GM23248 (cell line): ENCODE measurements at regions not wholly inside any gene's neighbourhood (a gene's known extent, or its start where the extent isn't known, plus 50 kb on each side); places are given as distances from the start of the nearest gene placed in this dataset.
A peak's percentile ranks its signal among the peaks of the same experiment; 100 is the strongest.
"Not testable (repeated sequence)": the region's sequence is repeated elsewhere in the genome, so short reads cannot be mapped to it uniquely, and the experiment has no call there.

Experiments
- DNase-seq: peaks from one replicate; pipeline ENCODE4 v3.0.0-alpha.2; 2015
- H2AFZ ChIP-seq: fragments of 200-600 bp; sonication (generic); 2 replicates; pipeline ENCODE4 v1.6.1; 2016; ENCODE audit warnings: antibody characterized with exemption
- H3F3A ChIP-seq: fragments of 200-600 bp; sonication (generic); 2 replicates; pipeline ENCODE4 v1.6.1; 2016; ENCODE audit warnings: mild to moderate bottlenecking, antibody characterized with exemption, mixed run types; ENCODE audit not compliant: insufficient read depth
- H3K27ac ChIP-seq: fragments of 200-600 bp; sonication (generic); 2 replicates; pipeline ENCODE4 v1.5.1; 2016; ENCODE audit warnings: mild to moderate bottlenecking
- H3K27me3 ChIP-seq: fragments of 200-600 bp; sonication (generic); replicated peaks from 2 replicates; pipeline ENCODE4 v1.6.1; 2016; ENCODE audit warnings: mild to moderate bottlenecking; ENCODE audit not compliant: insufficient read depth
- H3K36me3 ChIP-seq: fragments of 200-600 bp; sonication (generic); 2 replicates; pipeline ENCODE4 v1.6.1; 2016; ENCODE audit warnings: low read depth, mild to moderate bottlenecking
- H3K4me1 ChIP-seq: fragments of 200-600 bp; sonication (generic); 2 replicates; pipeline ENCODE4 v1.6.1; 2016; ENCODE audit warnings: mild to moderate bottlenecking; ENCODE audit not compliant: insufficient read depth
- H3K4me2 ChIP-seq: fragments of 200-600 bp; sonication (generic); one replicate; pipeline ENCODE4 v1.6.1; 2016; ENCODE audit warnings: mild to moderate bottlenecking; ENCODE audit not compliant: unreplicated experiment
- H3K4me3 ChIP-seq: fragments of 200-600 bp; sonication (generic); 2 replicates; pipeline ENCODE4 v1.5.1; 2016; ENCODE audit warnings: mild to moderate bottlenecking
- H3K79me2 ChIP-seq: fragments of 200-600 bp; sonication (generic); 2 replicates; pipeline ENCODE4 v1.6.1; 2016; ENCODE audit warnings: mild to moderate bottlenecking; ENCODE audit not compliant: insufficient read depth
- H3K9ac ChIP-seq: fragments of 200-600 bp; sonication (generic); 2 replicates; pipeline ENCODE4 v1.6.1; 2016; ENCODE audit warnings: mild to moderate bottlenecking
- H3K9me2 ChIP-seq: fragments of 200-600 bp; sonication (generic); 2 replicates; pipeline ENCODE4 v1.6.1; 2016; ENCODE audit warnings: mixed run types, mild to moderate bottlenecking, moderate library complexity; ENCODE audit not compliant: insufficient read depth
- H3K9me3 ChIP-seq: fragments of 200-600 bp; sonication (generic); one replicate; pipeline ENCODE4 v1.6.1; 2017; ENCODE audit warnings: low read depth
- H4K20me1 ChIP-seq: fragments of 200-600 bp; sonication (generic); 2 replicates; pipeline ENCODE4 v1.6.0; 2016; ENCODE audit not compliant: insufficient read depth
- EZH2 ChIP-seq: fragments of 200-600 bp; sonication (generic); IDR thresholded peaks from 2 replicates; pipeline ENCODE4 v1.6.1; 2018; ENCODE audit warnings: antibody characterized with exemption, mild to moderate bottlenecking; ENCODE audit not compliant: insufficient read depth, poor library complexity, severe bottlenecking
- EZH2phosphoT487 ChIP-seq: fragments of 200-600 bp; sonication (generic); IDR thresholded peaks from 2 replicates; pipeline ENCODE4 v1.6.1; 2018; ENCODE audit warnings: antibody characterized with exemption, moderate library complexity, mild to moderate bottlenecking, low read depth; ENCODE audit not compliant: insufficient read depth
- whole genome bisulfite sequencing, 2 experiments: methylation state at CpG; one replicate each; pipeline ENCODE4 v1.1.6; 2015 to 2017; ENCODE audit warnings: low lambda C conversion rate in 2 of 2, low coverage in 1 of 2; ENCODE audit errors: missing lambda C conversion rate in 2 of 2; 5-methylcytosine and 5-hydroxymethylcytosine counted together
- in situ Hi-C: fragments of 300-500 bp; cut with MboI; formaldehyde crosslinking; loops from 2 replicates; pipeline ENCODE4 v1.15.0; 2020

DNA sequence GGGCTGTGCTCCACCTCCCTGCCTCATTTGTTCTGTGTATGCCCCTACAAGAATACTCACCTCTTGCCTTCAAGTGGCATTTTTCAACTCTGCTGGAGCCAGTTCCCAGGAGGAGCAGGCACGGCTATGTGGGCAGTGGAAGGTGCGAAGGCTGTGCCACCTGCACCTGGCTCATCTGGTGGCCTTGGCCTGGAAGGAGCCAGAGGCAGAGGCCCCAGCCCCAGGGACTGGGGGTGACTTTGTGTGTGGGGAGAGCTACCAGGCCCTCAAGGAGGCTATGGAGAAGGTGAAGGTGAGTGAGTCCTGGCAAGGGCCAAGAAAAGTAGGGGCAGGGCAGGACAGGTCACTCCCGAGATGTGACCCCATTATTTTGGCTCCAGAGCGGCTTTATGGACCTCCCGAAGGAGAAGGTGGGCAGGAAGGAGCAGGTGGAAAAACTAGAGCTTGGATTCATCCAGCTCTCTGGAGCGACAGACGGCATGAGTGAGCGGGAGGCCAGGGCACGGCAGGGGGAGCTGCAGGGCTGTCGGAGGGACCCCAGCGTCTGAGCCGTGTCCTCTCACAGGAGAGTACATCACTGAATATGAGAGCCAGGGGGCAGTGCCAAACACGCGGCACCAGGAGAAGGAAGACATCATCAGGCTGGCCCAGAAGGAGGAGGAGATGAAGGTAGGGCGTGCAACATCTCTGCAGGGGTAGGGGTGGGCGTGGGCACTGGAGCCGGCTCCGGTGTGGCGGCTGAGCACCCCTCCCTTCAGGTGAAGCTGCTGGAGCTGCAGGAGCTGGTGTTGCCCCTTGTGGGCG, 57.3 kb upstream of the UBE2Q2 start:
- no peak overlapping the region for H3K27ac ChIP-seq
- H3F3A ChIP-seq, result no peaks in the 10 kb centered on the region
- no peak overlapping the region for H3K9ac ChIP-seq
- no peaks in the 10 kb centered on the region for H3K79me2 ChIP-seq
- 34 to 38% methylated on average over 20 of the region's 20 CpGs for WGBS, 2 experiments
- H3K4me2 ChIP-seq, result no peak overlapping the region
- H2AFZ ChIP-seq, result no peak overlapping the region
- TF ChIP-seq EZH2, result no peak
- TF ChIP-seq EZH2phosphoT487, result no peak
- peak; percentile 35 for DNase-seq
- H3K4me1 ChIP-seq, result no peaks in the 10 kb centered on the region
- H3K36me3 ChIP-seq, result no peaks in the 10 kb centered on the region
- H3K9me3 ChIP-seq, result no peaks in the 10 kb centered on the region
- in situ Hi-C loops, result no loop called here
- no peaks in the 10 kb centered on the region for H4K20me1 ChIP-seq
- no peak overlapping the region for H3K4me3 ChIP-seq
- H3K9me2 ChIP-seq, result no peaks in the 10 kb centered on the region
- H3K27me3 ChIP-seq, result peaks cover 40% of the 10 kb centered on the region

DNA sequence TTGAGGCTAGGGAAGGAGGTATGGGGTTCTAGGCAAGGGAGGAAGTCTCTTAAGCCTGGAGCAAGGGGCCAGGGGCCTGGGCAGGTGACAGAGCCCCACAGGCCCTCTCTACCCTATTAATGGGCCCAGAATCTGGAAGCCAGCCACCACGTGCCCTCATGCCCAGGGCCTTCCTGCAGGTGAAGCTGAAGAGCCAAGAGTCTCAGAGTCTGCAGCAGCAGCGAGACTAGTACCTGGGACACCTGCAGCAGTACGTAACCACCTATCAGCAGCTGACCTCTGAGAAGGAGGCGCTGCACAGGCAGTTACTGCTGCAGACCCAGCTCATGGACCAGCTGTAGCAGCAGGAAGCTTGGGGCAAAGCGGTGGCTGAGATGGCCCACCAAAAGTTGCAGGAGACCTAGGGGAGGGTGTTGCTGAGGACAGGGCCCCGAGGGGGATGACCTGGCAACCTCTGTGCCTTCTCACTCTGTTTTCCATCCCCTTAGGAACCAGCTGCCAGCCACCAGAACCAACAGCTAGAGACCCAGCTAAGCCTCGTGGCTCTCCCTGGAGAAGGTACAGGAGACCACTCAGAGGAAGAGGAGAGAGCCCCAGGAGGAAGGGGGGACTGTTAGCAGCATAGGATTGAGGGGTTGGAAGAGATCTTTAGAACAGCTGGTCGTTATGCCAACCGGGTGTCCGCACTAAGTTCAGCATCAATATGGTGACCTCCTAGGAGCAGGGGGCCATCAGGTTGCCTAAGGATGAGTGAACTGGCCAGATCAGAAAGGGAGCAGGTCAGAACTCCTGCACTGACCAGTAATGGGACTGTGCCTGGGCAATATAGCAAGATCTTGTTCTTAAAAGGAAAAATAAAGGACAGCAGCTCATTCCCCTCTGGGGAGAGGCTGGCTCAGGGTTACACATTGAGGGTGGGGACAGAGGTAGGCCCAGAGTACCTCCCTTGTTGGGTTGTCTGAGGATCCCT, 58.5 kb upstream of the UBE2Q2 start:
- H3K36me3 ChIP-seq, H3K27ac ChIP-seq, H3K9me3 ChIP-seq, H3K4me1 ChIP-seq, H3K9ac ChIP-seq, H3K79me2 ChIP-seq, in situ Hi-C loops, DNase-seq, H3F3A ChIP-seq, H4K20me1 ChIP-seq, H3K4me2 ChIP-seq, H3K9me2 ChIP-seq, H2AFZ ChIP-seq, H3K4me3 ChIP-seq: not testable (repeated sequence)
- 73 to 74% methylated on average over 7 to 10 of the region's 10 CpGs for WGBS, 2 experiments
- H3K27me3 ChIP-seq, result peaks cover 42% of the 10 kb centered on the region

DNA sequence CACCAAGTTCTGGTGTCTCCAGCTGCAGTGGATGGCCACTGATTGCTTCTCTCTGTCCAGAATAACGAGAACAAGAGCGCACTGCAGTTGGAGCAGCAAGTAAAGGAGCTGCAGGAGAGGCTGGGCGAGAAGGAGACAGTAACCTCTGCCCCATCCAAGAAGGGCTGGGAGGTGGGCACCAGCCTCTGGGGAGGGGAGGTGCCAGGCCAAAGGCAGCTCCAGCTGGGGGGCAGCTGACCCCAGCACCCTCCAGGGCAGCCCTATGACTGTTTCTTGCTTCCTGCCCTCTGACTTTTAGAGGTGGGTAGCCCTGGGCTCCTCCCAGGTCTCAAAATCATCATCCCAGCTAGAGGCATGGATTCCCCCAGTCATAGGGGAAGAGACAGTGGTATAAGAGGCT, 59.7 kb upstream of the UBE2Q2 start:
- H3K27ac ChIP-seq, H3K79me2 ChIP-seq, H3K4me1 ChIP-seq, in situ Hi-C loops, H4K20me1 ChIP-seq, H3K9me2 ChIP-seq, H2AFZ ChIP-seq, H3K9me3 ChIP-seq, H3F3A ChIP-seq, H3K9ac ChIP-seq, H3K4me2 ChIP-seq, H3K4me3 ChIP-seq, DNase-seq, H3K36me3 ChIP-seq: not testable (repeated sequence)
- peaks cover 32% of the 10 kb centered on the region for H3K27me3 ChIP-seq
- 59 to 68% methylated on average over 3 of the region's 3 CpGs for WGBS, 2 experiments

DNA sequence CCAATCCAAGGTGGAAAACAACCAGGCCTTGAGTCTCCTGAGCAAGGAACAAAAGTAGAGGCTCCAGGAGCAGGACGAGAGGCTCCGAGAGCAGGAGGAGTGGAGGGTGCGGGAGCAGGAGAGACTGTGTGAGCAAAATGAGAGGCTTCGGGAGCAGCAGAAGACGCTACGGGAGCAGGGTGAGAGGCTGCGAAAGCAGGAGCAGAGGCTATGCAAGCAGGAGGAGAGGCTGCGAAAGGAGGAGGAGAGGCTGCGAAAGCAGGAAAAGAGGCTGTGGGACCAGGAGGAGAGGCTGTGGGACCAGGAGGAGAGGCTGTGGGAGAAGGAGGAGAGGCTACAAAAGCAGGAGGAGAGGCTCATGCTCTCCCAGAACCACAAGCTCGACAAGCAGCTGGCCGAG, 60.3 kb upstream of the UBE2Q2 start:
- Histone ChIP-seq H4K20me1 (no peaks in the 10 kb centered on the region), H3K4me2 (no peak overlapping the region), H3K36me3 (no peaks in the 10 kb centered on the region), H3K9me3 (no peaks in the 10 kb centered on the region), H3K9me2 (no peaks in the 10 kb centered on the region), H3K4me1 (no peaks in the 10 kb centered on the region), H2AFZ (no peak overlapping the region), H3K27me3 (peaks cover 25% of the 10 kb centered on the region), H3K79me2 (no peaks in the 10 kb centered on the region), H3F3A (no peaks in the 10 kb centered on the region), H3K27ac (no peak overlapping the region), H3K4me3 (no peak overlapping the region), H3K9ac (no peak overlapping the region)
- in situ Hi-C loops, result no loop called here
- WGBS, 2 experiments, result 75 to 81% methylated on average over 10 to 11 of the region's 11 CpGs
- TF ChIP-seq EZH2phosphoT487, result no peak
- TF ChIP-seq EZH2, result no peak
- DNase-seq, result no peak

DNA sequence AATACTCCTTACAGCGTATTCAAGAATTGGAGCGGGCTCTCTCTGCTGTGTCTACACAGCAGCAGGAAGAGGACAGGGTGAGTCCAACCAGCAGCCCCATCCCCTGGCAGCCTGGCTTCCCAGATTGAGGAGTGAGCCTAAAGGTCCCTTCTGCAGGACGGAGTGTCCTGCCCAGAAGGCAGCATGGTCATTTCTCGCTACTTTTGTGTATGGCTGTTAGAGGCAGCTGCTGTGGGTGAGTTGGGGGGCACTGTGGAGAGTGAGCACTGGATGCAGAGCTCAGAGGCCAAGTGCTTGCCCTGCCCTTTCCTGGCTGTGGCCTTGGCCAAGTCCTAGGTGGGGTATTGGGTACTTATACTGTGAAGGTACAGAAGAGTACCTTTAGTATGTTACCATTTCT, 62.3 kb upstream of the UBE2Q2 start:
- H3K9me3 ChIP-seq, H3K27me3 ChIP-seq, H3F3A ChIP-seq, H3K9me2 ChIP-seq, H3K4me2 ChIP-seq, H2AFZ ChIP-seq, H3K79me2 ChIP-seq, H3K4me3 ChIP-seq, H4K20me1 ChIP-seq, H3K36me3 ChIP-seq, in situ Hi-C loops, H3K9ac ChIP-seq, DNase-seq, H3K27ac ChIP-seq: not testable (repeated sequence)
- 94 to 96% methylated on average over 4 of the region's 4 CpGs for WGBS, 2 experiments
- H3K4me1 ChIP-seq, result peaks cover 14% of the 10 kb centered on the region
